RPMI7951 (cell line): ENCODE measurements at regions not wholly inside any gene's neighbourhood (a gene's known extent, or its start where the extent isn't known, plus 50 kb on each side); places are given as distances from the start of the nearest gene placed in this dataset.
"Not testable (repeated sequence)": the region's sequence is repeated elsewhere in the genome, so short reads cannot be mapped to it uniquely, and the experiment has no call there.

Experiments used
- DNase-seq: peaks from one replicate; pipeline ENCODE4 v3.0.0-alpha.2; 2012; ENCODE audit warnings: low read depth

- no peak for DNase-seq
Observed at GRCh38 chr14:30069536-30069935, 141.9 kb upstream of the PRKD1 start.

GRCh38 chr14:30072454-30072853 lies 144.8 kb upstream of the PRKD1 start:
- DNase-seq = not testable (repeated sequence)

- DNase-seq = peak; percentile 7
Observed at GRCh38 chr14:30077946-30078345, 150.3 kb upstream of the PRKD1 start.

DNA sequence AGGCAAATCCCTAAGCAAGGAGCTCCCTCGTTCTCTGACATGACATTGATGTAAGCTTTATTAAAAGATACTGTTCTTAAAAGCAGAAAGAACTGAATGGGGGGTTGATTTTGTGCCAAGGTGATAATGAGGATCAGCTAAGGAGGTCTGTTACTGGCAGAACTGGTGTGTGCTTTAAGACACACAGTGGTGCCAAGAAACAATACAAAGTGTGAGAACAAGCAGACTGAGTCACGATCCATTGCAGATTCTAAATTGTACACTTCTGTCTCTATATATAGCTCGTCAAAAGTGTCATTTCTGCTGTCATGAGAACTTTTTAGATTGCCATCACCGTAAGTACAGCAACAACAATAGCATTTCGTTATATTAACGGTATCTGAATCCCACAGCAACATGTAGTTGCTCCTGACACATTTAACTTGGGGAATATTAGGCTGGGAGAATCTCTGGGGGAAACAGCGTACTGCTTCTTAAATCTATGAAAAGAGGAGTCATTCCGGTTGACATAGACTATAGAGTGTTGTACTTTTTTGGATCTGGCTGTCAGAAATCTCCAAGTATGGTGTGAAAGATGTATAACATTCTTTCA lies 151.3 kb upstream of the PRKD1 start:
- no peak for DNase-seq

GRCh38 chr14:30082486-30082885 lies 154.8 kb upstream of the PRKD1 start:
- no peak for DNase-seq

DNA sequence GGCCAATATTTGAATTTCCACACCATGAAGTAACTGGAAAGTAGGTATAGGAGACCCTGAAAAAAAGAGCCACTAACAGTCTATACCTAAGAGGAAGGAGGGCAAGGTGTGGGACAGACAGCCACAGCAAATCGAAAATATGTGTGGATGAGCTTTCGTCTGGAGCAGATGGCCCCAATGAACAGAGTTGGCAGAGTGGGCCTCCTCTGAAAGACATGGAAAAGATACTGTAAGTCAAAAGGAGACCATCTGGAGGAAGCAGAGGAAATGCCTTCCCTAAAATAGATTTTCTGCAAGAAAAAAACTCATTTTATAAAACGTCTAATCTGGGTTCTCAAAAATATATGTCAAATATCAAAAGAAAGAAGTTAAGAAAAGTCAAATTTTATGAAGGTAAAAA lies 157.2 kb upstream of the PRKD1 start:
- no peak for DNase-seq

DNA sequence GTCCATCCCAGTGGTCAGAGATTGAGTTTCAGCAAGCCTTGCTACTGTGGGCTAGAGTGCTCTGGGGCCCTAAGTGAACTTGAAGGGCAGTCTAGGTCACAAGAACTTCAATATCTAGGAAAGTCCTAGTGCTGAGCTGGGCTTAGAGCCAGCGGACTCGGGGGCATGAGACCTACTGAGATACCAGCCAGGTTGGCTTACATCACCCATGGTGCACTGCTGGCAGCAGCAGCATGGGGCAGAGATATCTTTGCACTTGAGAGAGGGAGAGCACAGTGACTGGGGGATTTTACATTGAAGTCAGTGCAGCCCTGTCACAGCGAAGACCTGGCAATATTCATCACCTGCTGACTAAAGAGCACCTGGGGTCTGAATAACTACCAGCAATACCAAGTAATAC lies 158.3 kb upstream of the PRKD1 start:
- no peak for DNase-seq

DNA sequence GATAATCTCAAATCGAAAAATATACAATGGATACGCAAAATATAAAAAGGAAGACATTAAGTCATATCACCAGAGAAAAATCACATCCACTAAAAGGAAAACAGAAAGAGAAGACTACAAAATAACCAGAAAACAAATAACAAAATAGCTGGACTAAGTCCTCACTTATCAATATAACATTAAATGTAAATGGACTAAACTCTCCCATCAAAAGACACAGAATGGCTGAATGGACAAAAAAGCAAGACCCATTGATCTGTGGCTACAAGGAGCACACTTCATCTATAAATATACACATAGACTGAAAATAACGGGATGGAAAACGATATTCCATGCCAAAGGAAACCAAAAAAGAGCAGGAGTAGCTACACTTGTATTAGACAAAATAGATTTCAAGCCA lies 161.0 kb upstream of the PRKD1 start:
- DNase-seq = no peak

DNA sequence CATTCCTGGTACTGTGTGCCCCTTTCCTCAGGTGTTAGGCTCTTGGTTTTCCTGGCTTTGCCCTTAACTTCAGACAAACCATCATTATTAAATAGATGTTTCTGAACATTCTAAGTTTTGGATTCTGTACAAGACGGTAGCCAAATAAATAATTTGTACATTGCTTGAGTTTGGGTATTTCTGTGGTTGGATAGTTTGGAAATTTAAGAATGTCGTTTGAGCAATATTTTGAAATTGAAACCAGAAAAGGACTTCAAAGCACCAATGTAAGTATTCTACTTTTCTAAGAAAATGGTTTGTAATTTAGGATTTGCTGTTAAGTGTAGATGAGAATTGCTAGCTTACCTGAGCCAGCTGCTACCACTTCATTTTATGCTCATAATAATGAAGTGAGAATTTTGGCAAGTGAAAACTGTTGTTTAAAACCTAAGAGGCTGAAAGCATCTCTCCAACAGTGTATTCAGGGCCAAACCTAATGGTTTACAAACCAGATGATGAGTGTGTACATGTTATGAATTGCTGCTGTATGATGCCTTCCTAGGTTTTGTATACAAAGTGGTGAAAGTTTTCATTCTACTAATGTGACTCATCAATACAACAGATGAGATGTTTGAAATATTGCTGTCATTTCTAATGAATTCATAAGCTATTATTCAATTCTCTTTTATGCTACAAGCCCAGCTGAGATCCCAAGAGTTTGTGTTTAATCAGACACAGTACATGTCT lies 181.5 kb upstream of the PRKD1 start:
- no peak for DNase-seq

GRCh38 chr14:30114051-30114450 lies 186.4 kb upstream of the PRKD1 start:
- no peak for DNase-seq

DNA sequence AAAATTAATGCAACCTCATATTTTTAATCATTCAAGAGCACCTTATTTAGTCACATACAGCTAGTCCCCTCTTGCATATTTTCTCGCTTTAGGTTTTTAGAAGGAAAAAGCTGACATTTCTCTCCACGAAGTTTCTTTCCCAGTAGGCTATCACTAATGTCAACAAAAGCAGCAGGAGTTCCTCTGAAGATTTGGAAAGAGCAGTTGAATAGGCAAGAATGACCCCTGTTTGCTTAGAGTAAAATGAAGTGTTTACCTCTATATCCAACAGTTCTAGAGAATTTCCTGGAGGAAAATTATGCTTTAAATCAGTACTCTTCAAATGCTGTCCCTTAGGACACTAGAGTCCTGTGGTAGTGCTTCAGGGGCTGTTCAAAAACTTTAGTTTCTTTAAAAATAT lies 188.1 kb upstream of the PRKD1 start:
- no peak for DNase-seq

DNA sequence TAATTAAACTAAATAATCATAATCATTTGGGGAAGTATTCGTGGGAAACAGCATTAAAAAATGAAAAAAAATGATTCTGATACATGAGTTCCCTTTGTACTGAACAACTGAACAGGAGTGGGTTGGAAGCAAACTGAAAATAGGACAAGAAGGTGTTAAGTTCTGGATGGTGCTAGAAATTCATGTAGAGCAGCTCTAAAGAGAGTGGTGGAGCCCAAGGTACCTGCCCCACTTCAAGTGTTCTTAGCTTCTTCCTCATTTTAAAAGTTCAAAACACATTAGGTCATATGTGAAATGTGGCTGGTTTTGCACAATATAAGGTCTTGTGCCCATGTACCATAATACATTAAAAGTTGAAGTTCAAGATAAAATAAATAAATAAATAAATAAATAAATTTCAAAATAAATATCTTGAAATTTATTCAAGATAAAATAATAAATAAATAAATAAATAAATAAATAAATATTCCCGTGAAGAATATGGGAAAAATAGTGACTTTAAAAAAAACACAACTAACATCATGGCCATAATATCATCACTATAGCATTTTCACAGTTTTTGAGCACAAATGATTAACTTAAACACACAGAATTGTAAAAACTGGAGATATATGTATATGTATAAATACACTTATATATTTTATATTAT lies 191.5 kb upstream of the PRKD1 start:
- DNase-seq = no peak

DNA sequence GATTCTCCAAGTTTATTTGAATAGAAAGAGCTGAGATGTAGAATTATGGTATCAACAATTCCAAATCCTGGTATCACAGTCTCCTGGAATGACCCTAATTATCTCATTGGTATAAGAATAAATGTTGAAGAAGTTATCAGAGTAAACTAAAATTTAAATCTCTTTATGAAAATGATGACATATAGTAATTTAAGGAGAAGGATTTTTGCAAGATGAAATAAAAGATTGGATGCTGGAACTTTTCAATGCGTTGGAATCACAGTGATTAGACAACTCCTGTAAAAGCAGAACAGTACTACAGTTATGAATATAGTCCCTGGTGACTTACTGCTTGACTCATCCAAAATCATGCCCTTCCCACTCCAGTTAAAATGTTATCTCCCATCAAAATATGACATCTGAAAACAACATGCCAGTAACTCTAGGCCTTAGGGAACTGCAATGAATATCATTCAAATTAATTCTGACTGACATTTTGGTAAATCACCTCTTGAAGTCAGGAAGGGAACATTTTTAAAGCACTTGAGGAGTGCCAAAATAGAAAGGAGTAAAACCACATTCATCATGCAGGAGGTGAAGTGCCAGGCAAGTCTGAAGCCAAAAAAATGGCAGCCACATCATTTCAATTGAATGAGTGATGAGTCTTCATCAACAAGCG lies 197.8 kb upstream of the PRKD1 start:
- DNase-seq = no peak

DNA sequence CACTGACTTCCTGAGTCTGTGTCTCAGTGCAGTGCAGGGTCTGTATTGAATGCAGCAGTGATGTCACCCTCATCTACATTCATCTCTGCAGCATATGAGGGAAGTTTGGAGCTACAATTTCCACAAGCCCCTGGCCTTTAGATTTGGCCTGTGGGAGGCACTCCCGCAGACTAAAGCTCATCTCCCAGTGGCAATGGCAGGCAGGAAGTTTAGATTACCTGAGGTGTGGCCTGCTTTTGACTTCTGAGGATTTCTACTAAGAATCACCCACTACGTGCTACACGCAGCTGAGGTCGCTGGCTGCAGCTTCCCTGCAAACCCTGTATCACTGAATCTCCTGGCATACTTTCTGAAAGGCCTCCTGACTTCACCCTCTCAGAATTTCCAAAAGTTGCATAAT lies 202.2 kb upstream of the PRKD1 start:
- no peak for DNase-seq

GRCh38 chr14:30131581-30132097 lies 204.0 kb upstream of the PRKD1 start:
- DNase-seq = no peak

DNA sequence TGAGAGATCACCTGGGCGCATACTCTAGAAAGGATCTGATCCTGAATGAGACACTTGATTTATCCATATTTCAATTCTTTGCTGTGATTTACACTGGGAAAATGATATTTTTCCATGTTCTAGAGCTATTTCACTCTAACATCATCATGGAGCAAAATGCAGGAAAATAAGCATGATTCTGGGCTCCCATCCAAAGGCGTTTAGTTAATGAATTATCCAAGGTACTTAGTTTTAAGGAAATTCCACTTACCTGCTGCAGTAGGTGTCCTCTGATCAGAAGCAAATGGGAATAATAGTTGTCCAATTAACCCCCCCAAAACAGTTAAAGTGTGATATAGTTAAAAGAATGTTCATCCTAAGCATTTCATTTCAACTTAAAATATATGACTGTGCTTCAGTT lies 204.5 kb upstream of the PRKD1 start:
- no peak for DNase-seq

GRCh38 chr14:30134936-30135335 lies 207.3 kb upstream of the PRKD1 start:
- DNase-seq = no peak

DNA sequence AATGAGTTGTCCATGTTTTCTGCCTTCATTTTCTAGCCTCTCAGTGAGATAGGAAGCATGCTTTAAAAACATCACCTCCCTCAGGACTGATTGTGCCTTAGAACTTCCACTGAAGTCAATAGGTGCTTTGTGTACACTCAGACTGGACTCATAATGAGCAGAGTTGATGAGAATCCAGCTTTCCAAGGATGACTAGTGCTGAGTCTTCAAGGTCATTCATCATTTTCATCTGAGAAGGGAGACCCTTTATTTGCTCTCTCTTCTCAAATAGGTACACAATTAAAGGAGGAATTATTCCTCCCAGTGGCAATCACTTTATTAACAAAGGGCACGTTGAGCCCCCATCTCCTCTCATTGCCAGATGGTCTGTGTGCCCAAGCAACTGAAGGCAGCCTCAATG lies 210.9 kb upstream of the PRKD1 start:
- peak; percentile 12 for DNase-seq

DNA sequence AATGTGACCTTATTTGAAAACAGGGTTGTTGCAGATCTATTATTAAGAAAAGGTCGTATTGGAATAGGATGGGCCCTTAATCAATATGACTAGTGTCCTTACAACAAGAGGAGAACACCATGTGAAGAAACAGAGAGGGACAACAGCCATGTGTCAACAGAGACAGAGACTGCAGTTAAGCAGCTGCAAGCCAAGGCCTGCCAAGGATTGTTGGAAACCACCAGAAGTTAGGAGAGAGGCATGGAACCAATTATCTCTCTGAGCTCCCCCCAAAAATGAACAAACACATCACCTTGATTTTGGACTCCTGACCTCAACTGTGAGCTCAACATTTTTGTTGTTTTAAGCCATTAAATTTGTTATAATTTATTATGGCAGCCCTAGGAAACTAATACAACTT lies 214.6 kb upstream of the PRKD1 start:
- DNase-seq = no peak

DNA sequence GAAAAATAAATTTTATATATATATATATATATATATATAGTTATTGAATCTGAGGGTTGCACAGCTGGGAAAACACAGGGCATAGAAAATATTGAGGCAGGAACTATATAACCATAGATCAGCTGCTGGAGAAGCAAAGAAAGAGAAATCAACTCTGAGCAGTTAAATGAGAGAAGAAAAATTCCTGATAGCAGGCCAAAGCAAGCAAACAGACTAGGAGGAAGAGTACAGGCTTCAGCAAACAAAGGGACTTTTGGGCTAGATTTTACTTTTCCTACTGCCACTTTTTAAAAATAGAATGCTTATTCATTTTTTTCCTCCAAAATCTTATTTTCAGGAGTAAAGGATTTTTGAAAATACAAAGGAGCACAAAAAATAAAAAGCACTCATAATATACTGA lies 216.0 kb upstream of the PRKD1 start:
- DNase-seq = no peak

DNA sequence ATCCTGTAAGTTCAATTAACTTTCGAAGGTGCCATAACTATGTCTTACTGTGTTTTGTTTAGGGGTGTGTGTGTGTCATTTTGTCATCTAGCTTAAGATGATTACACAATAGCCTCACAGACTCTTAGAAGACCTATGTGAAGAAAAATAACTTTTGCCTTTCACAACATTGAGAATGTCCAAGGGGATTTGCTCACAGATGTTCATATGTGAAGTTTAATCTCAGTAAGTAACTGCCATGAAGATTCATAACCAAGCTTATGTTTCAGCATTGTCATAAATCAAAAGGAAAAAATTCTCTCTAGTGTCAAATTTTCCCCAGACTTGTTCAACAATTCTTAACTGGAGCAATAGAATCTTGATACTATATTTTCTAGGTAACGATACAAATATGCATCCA lies 226.1 kb upstream of the PRKD1 start:
- DNase-seq = no peak

DNA sequence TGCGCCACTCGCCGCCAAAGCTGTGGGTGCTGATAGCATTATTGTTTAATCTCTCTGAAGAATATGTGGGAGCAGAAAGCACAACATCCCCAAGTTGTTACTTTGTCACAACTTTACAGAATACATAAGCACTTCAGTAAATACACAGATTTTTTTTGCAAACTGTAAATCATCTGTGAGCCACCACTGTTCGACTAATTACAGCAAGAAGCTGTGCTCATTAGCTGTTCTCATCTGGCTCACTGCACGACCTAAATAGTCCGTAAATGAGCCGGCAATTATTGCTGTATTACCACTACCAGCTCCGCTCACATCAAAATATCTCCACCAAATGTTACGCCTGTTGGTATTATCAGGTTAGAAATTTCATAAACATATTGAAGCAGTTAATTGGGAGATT lies 228.9 kb upstream of the PRKD1 start:
- DNase-seq = no peak

DNA sequence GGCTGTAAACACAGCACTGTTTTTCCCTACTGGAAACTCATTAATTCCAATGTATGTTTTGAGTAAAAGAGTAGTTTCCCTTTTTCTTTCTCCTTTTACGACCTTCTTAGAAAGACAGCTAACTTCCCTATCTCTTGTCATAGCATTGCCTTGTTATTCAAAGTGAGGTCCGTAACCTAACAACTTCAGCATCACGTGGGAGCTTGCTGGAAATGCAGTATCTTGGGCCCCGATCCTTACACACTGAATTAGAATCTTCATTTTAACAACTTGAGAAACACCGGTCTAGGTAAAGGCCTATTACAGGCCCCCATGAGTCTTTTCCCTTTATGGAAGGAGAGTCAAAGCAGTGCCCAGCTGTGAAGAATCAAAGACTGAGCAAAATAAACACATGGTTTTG lies 230.7 kb upstream of the PRKD1 start:
- no peak for DNase-seq
